Activated T-helper 1 cell treated with anti-CD3 and anti-CD28 coated beads, Interleukin-2, amount 50 U/mL, for 16 hours (primary cell): ENCODE measurements at regions not wholly inside any gene's neighbourhood (a gene's known extent, or its start where the extent isn't known, plus 50 kb on each side); places are given as distances from the start of the nearest gene placed in this dataset.
"Not testable (repeated sequence)": the region's sequence is repeated elsewhere in the genome, so short reads cannot be mapped to it uniquely, and the experiment has no call there.

Experiments used
- DNase-seq, 2 donors: peaks; one replicate each; pipeline ENCODE4 v3.0.0-alpha.2; 2020; ENCODE audit warnings: low read depth in 1 of 2, low spot score in 1 of 2

GRCh38 chr11:134949121-134950090 lies 537.4 kb upstream of the B3GAT1 start:
- no peak for DNase-seq

GRCh38 chr11:134947556-134947955 lies 535.5 kb upstream of the B3GAT1 start:
- no peak for DNase-seq

- DNase-seq: no peak
These were observed 534.0 kb upstream of the B3GAT1 start for GRCh38 chr11:134945993-134946392.

- no peak for DNase-seq
These were observed 532.9 kb upstream of the B3GAT1 start for GRCh38 chr11:134944986-134945385.

DNA sequence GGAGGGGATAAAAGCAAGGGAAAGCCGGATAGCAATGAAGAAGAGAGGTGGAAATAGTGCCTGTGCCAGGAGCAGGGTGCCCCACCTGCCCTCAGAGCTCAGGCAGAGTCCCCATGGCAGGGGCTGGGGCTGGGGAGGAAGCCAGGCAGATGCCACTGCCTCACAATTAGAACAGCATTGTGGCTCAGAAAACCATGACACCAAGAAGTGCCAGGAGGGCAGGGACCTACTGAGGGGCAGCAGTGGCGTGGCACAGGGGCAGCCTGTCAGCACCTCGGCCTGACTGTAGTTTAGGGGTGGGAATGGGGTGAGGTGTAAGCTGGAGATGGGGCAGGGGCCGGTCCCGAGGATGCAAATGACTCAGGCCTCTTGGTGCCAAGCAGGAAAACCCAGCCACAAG lies 532.1 kb upstream of the B3GAT1 start:
- DNase-seq: no peak

DNA sequence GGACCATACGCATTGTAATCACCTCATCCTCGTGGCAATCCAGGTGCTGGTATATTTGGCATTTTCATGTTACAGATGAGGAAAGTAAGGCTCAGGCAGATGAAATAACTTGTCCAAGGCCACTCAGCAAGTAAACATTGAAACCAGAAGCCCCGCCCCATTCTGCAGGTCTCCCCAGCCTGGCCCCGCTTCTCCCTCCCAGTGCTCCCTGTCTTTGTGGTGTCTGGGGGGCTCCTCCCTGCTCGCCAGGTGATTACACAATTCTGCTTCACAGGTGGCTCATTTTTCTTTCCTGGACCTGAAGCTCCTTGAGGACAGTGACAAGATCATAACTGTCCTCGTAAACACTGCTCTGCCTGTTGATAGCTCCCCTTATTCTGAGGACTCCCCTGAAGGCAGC lies 531.5 kb upstream of the B3GAT1 start:
- DNase-seq: no peak

DNA sequence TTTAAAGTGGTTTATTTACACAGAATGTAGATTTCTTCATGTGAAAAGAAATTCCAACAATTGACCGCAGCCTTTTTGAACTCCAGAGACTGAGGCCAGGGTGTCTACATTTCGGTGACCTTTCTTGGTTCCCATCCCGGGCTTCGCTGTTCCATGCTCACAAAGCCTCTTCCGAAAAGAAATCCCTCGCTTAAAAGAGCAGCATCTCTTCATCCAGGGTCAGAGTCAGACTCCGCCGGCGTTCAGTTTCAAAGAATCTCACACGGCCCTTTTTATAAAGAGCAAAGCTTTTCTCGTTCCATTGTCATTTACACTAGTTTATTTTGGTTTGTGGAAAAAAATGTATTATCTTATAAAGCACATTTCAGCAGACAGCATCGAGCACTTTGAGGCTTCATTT lies 530.6 kb upstream of the B3GAT1 start:
- DNase-seq: no peak

DNA sequence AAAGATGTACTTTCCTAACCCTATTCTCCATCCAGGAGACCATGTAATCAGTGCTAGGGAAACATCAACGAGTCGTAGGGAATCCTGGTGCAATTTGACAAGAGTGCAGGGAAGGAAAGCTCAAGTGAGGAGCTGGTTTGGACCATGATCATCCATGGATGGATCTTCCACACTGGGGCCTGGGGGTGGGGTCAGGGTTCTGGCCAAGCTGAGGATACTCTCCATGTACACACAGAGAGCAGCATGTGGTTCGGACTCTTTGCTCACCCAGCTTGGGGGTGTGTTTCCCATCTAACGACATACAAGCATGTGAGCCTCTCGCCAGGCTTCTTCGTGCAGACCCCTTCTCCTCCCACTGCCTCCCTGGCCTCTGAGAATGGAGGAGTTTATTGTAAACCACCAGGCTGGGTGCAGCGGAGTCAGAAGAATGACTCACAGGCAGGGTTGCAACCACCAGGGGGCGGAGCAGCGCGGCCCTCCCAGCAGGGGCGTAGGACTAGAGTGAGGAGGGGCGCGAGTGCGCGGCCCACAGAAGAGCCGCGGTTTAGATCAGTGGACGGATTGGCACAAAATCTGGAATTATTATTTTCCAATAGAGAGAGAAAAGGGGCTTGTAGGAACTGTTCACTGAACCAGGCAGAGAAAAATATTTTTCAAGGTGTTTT lies 530.0 kb upstream of the B3GAT1 start:
- DNase-seq: not testable (repeated sequence)

DNA sequence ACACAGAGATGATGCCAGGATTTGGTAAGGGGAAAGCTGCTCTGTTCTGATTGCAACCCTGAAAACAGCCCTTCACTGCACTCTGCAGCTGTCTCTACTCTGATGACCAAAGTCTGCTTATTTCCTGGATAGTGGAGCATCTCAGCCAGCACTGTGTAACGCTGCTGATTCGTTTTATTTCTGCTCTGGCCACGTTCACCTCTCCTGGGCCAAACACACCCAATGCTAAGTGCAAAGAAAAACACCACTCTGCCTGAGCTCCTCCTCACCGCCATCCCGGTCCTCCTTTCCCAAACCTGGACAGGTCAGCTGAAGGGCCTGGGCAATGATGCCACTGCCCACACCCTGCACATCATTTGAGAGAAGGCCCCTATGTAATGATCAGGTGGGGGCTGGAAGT lies 529.3 kb upstream of the B3GAT1 start:
- DNase-seq: no peak

DNA sequence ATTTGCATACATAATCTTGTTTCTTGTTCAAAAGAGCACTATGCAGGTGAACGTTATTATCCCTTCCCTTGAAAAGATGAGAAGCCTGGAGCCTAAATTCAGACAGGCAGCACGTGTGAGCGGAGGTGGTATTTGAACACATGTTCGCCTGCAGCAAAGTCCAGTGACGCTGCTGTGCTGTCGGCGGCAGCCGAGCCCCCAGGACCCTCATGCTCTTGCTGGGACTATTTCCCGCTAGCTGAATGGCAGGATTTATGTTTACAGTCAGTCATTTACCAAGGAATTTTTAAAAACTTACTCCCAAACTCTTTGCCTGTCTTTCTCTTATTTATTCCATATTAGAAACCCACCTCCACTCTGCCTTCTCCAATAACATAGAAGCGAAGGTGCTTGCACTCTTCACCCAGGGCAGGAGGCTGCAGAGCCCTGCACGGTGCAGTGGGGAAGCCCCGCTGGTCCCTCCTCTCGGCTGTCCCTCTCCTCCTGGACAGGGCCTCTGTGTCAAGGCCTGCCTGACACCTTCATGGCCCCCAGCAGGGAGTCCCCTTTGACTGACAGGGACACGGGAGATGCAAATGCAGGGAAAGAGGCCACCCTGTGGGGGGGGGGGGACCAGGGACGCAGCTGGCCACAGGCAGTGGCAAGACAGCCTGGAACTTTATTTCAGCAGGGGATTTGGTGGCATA lies 528.5 kb upstream of the B3GAT1 start:
- no peak for DNase-seq

- no peak for DNase-seq
These were observed 527.9 kb upstream of the B3GAT1 start for GRCh38 chr11:134939905-134940304.

- DNase-seq: no peak
These were observed 527.0 kb upstream of the B3GAT1 start for GRCh38 chr11:134939031-134939430.

DNA sequence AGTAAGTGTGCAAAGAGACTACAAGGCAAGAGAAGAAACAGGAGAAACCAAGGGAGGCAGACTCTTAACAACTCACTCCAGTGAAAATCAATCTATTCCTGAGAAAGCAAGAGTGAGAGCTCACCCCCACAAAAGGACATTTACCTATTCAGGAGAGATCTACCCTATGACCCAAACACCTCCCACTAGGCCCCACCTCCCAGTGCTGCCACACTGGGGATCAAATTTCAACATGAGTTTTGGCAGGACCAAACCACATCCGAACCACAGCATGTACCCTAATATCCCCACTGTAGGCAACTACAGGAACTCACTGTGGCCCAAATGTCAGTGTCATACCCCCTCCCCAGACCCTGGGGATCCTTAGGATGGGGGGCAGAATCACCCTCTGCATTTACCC lies 526.2 kb upstream of the B3GAT1 start:
- DNase-seq: no peak

DNA sequence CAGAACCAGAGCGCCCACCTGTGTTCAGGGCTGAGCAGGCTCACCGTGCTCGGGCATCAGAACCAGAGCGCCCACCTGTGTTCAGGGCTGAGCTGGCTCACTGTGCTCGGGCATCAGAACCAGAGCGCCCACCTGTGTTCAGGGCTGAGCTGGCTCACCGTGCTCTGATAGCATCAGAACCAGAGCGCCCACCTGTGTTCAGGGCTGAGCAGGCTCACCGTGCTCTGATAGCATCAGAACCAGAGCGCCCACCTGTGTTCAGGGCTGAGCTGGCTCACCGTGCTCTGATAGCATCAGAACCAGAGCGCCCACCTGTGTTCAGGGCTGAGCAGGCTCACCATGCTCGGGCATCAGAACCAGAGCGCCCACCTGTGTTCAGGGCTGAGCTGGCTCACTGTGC lies 525.2 kb upstream of the B3GAT1 start:
- not testable (repeated sequence) for DNase-seq

GRCh38 chr11:134932761-134933160 lies 520.7 kb upstream of the B3GAT1 start:
- DNase-seq: no peak

- DNase-seq: no peak
These were observed 513.4 kb upstream of the B3GAT1 start for GRCh38 chr11:134925432-134925831.

DNA sequence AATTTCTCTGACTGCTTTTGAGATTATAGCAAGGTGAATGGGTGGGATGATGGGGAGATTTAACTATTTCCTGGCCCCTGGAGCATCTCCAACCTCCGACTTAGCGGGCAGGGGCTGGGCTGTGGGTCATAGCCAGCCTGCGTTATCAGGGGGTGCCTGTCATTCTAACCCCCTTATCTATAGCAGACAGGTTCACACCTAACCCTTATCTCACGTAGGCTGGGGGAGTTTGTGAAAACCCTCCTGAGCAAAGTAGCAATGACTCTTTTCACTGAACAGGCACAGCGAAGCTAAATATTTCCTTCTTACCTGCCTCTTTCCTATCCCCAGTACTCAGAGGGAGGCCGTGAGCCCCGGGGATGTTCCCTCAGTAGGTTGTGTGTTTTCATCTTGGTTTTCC lies 511.4 kb upstream of the B3GAT1 start:
- DNase-seq: no peak

DNA sequence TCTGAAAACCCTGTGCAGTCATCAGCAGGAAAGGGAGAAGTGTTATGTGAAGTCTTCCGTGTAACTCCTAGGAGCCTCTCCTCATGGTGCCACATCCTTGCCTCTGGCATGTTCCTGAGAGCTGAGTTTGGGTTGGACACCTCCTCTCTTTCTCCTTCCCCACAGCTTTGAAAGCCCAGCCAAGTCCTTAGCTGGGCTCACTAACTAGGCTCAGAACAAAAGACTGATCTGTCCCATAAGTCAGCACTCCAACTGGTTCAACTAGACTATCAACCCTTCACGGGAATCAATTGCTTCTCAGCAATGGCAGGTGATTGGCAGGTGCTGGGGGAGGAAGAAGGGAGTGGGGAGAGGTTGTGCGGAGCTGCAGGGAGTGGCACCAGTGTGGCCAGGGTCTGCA lies 509.9 kb upstream of the B3GAT1 start:
- no peak for DNase-seq

DNA sequence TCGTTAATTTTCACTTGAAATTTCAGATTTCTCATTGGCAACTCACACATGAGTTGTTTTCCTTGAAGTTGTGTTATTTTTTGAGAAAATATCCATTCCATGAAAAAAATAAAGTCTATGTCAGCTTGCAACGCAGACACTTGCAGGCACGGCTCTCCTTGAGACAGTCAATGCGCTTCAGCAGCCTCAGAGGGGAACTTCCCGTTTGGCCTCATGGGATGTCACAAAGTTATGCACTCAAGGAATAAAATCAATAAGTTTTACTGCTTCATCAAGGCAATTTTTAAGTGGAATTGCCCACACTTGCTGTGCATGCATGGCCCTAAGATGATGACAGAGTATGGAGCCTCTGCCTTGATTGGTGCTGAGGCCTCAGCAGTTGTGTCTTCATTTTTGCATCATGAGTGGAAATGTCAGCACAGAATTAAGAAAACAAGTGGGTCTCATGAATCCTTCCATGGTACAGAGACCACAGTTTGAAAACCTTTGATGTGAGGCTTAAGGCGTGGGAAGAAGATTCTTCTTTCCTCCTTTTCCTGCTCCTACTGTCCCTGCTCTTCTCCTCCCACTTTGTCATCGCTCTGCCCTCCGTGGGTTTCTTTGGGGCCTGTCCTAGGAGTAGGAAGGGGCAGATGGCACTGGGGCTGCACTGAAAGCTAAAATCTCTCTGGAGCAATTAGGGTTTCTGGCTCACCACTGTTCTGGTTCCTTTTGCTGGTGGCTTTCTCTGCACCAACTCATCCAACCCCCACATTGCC lies 509.0 kb upstream of the B3GAT1 start:
- no peak for DNase-seq

- no peak for DNase-seq
These were observed 504.6 kb upstream of the B3GAT1 start for GRCh38 chr11:134916421-134917213.
